HG03135 (cell line): ENCODE measurements at regions not wholly inside any gene's neighbourhood (a gene's known extent, or its start where the extent isn't known, plus 50 kb on each side); places are given as distances from the start of the nearest gene placed in this dataset.
"Not testable (repeated sequence)": the region's sequence is repeated elsewhere in the genome, so short reads cannot be mapped to it uniquely, and the experiment has no call there.

Experiments used
- ATAC-seq: cut with Tn5 transposase; IDR thresholded peaks from one replicate; pipeline ENCODE4 v1.9.1; 2021; ENCODE audit warnings: mild to moderate bottlenecking, moderate library complexity; ENCODE audit not compliant: unreplicated experiment

DNA sequence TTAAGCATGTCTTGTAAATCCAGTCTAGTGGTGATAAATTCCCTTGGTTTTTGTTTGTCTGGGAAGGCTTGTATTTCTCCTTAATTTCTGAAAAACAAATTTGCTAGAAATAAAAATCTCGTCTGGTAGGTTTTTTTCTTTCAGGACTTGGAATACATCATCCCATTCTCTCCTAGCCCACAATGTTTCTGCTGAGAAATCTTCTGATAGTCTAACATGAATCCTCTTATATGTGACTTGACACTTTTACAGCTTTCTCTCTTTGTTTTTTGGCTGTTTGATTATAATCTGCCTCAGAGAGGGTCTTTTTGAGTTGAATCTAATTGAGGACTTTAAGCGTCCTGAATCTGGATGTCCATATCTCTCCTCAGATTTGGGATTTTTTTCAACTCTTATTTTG is 104.9 kb downstream of the FEM1C start:
- no peak for ATAC-seq

DNA sequence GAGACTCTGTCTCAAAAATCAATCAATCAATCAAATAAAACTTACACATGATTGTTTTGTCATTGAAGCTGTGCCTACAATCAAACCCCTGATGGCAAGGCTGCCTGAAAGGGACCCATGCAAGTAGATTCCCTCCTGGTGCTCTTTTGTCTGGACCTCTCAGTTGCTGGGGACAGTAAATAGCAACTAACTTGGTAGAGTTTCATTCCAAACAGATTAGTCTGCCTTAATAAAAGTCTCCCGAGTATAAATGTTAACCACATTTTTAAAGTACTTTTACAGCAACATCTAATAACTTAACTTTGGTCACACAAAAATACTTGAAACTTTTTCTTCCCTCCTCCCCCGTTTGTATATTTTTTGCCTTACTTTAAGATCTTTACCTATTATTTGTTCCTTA is 105.5 kb downstream of the FEM1C start:
- ATAC-seq: no peak

DNA sequence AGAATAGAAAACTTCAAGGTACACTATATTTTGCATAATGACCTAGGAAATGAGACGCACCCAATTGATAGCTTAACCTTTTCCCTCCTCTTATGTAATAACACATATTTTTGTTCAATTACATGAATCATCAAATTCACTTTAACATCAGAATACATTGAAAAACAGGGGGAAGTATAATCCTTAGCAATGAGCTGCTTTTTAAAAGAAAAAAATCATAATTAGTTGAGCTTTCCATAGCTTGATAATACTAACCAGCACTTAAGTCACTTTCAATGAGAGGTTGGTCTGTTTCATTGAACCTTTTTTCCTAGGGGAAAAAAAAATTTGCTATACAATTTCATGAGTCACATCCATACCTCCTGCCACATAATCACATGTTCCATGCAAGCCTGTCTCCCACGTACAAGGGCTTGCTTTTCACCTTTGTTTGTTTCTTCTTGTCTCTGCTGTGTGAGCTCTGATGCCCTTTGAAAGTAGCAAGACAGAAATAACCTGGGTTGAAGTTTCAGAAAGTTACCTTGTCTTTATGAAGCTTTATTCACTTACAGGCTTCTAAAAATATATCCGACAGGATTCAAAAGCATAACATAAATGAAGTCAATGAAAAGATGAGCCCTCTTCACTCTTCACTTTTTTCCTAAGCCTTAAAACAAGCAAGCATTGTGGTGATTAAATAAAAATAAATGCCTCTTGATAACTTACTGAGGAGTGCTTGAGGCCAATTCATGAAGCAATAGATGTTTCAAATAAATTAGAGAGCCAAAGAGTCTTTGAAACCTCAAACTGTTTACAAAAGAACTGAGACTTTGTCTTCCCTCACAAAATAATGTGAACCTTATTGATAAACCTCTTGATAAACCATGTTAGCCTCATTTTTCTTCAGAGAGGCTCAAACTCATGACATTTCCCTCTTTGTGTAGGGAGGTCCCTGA is 108.5 kb downstream of the FEM1C start:
- ATAC-seq: no peak

DNA sequence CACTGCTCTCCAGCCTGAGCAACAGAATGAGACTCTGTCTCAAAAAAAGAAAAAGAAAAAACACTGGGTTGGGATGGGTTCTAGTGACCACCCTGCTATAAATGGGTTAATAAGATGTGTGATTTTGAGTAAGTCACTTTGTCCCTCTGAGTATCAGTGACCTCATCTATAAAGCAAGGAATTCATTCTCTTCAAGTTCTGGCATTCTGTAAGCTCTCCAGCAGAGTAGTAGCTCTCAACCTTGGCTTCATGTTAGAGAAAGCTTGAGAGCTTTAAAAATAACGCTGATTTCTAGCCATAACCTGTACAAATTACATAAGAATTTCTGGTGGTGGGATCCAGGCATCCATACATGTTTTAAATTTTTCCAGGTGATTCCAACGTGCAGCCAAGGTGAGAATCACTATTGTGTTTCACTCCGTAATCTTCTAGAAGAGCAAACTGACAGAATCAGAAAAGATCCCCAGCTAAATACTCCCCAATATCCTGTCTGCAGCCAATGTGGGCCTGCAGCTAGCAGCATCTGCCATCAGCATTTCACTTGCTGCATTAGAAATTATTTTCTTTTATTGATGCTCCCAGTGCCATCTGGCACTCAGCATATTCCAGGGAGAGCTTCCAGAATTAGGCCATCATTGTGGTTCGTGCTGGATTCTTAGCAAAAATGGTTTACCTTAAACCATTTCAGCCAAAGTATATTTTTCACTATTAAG is 109.4 kb downstream of the FEM1C start:
- no peak for ATAC-seq

DNA sequence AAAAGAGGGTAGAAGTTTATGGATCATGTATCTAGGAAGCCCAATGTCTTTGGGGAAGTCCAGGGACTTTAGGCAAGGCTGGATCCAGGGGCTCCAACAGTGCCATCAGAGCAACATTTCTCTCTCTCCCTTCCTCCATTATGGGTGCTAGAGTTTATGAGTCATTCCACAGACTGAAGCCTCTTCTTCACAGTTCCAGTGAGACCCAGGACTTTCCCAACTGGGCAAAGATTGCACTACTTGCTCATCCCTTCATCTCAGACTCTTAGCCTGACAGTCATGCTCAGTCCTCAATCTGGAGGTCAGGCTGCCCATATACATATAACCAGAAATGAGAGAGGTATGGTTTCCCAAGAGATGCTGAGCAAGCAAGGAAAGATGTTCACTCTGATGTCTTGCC is 110.7 kb downstream of the FEM1C start:
- no peak for ATAC-seq

DNA sequence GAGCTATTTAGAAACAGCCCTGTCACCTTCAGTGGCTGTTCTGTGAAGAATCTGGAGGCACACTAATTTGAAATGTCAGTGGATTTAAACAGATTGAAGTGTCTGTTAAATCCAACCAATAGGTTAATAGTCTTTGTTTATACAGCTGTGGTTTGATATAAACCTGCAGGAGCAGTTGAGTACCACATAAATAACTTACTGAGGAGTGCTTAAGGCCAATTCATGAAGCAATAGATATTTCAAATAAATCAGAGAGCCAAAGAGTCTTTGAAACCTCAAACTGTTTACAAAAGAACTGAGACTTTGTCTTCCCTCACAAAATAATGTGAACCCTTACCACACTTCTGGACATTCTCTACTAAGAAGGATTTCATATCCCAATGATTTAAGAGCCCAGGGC is 111.9 kb downstream of the FEM1C start:
- ATAC-seq: no peak

DNA sequence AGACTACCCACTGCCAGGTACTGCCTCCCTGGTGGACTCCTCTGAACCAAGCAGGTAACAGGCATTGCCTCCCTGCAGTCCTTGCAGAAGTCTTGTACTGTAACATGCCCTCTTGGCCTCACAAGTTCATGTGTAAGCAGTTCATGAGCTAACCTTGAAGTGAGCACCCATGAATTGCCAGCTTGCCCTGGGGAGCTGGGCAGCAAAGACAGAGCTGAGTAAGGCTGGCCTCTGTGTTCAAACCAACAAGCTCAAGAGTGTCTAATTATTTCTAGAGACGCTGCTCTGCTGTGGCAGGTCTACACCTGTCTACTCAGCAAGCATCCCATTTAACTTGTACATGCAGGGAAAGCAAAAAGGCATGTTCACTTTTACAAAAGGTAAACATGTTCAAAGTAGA is 113.5 kb downstream of the FEM1C start:
- ATAC-seq: no peak

DNA sequence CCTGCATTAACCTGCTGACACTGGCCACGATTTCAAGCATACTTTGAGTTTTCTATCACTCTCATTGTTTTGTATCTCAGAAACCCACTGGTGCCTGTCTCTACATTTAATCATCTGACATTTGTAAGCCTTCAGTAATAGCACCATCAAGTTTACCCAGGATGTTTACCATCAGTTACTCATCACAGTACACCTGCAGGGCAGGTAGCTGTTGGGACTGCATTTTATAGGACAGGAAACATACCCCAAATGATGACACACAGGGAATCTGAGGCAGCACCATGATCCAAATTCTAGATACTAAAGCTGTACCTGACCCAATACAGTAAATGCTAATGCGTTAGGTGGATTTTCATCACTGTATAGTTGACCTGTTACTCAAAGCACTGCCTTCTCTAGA is 114.2 kb downstream of the FEM1C start:
- ATAC-seq: no peak

DNA sequence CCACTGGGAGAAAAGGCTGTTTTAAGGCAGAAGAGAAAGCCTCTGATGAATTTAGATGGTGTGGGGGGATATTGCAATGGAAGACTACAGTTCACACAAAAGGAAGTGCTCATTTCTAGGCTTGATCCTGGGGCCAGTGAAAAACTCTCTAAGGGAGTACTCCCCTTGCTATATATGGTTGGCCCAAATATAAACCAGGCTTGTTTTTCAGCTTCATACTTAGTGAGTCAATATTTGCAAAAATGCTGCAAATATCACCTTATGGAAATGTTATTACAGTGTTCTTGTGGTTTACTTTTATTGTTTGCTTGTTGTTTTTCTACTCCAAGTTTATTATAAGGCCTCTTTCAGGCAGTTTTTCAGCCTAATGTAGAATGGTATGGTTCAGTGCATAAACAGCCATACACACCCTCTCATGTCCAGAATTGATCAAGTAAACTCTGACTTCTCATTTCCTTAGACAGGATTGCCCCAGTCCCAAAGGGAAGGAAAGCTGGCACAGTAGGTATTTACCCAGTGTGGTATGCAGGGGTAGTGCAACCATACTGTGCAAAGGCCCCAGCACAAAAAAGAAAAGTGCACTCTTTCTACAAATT is 115.1 kb downstream of the FEM1C start:
- no peak for ATAC-seq

DNA sequence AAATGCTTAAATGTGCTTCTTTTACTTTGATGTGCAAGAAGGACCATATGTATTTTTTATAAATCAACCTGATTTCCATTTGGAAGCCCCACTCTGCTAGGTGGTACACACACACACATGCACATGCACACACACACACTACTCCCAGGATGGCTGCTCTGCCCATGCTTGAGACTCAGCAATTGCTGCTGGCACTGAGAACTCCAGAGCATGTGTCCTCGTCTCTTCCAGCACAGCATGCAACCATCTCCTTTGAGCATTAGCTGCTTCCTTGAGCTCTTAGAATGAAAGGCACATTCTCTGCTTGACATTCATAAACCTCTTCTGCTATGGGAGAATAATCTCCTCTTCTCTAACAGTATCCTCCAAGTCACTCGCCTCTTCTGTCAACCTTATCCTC is 115.9 kb downstream of the FEM1C start:
- ATAC-seq: no peak

DNA sequence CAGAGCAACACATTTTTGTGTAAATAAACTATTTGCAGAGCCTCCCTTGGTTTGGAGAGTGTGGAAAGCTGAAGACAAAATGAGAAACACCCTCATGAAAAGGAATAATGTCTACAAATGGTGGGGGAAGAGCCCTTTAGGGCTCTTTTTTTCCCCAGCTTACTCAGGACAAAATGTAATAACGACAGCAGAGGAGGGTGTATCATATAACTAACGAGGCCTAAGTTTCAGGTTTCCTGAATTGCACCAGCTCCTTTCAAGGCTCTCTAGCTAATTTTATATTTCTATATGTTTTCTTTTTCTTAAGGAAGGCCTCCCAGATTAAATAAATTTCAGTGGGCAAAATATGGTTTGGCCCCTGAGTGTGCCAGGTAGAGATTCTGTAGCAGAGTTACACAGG is 116.3 kb downstream of the FEM1C start:
- no peak for ATAC-seq

DNA sequence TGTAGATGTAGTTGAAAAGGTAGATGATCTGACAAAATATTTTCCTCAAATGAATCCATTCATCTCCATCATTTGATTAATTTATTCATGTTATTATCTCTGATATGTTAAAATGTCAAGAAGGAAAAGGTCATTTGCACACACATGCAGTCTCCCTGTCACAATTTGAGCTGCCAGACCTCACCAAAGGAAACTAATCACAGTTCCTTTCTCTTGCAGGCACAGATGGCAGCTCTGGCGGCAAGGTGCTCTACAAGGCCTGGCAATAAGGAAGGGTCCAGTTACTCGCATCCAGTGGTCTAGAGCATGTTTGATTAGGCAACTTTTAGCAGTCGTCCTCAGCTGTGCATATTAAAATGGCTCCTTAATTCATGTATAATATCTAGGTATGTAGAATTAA is 120.1 kb downstream of the FEM1C start:
- no peak for ATAC-seq

DNA sequence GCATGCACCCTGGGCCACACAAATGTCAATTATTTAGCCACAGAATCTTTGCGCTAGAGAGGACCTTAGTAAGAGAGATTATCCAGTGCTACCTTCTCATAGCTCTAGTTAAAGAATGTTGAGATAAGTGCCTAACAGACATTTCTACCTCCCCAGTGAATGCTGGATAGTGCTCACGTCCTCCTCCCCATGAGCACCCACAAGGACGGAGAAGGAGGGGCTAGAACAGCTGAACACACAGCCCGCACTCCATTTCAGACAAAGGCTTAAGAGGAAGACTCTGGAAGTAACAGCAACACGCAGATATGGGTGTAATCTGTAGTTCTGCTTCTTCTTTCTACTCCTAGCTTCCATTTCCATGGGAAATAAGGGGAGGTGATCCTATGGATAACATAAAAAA is 120.5 kb downstream of the FEM1C start:
- ATAC-seq: no peak

DNA sequence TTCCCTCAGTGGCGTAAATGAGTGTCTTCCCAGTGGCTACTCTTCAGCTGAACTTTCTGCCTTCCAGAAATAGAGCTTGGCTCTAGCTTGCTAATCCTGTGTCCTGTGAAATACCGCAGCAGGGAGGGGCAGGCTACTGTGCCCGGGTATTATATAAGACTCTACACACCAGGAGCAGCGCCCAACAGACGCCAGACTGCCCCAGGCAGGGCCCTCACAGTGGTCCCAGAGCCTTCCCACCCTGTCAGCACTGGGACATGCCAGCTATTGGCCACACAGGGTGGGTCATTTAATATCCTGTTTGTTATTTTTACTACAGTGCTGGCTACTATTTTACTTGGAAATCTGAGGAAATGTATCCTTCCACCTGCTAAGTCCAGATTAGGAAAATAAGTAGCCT is 121.0 kb downstream of the FEM1C start:
- no peak for ATAC-seq

DNA sequence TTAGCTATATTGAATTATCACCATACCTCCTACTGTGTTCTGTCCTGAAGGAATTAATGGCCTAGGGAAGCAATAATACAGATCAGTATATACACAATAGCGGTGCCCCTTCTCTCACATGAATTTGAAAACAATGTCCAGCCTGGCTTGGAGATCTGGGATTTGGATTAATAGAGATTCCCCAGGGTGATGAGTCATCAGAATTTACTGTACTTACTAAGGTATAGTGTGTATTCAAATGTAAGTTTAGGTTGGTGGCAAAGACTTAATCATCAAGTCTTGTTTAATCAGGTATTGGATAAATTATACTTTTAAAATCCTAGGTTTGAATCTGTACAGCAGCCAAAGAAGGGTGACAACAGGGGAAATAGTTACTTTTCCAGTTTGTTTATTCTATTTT is 121.5 kb downstream of the FEM1C start:
- ATAC-seq: no peak

DNA sequence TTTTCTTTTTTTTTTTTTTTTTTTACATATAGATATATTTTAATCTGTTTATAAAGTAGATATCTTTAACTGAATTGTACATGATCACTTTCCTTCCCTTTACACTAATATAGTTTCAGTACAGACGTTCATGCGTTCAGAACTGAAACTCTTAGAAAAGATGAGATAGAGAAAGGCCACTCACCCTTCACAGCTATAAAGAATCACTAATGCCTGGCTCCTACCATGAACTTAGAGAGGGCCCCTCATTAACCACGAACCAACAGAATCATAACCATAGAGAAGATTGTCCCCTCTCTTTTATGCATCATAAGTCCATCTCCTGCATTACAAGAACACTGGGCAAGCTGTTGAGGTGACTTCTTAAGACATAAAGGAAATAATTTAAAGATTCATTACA is 123.8 kb downstream of the FEM1C start:
- ATAC-seq: not testable (repeated sequence)

DNA sequence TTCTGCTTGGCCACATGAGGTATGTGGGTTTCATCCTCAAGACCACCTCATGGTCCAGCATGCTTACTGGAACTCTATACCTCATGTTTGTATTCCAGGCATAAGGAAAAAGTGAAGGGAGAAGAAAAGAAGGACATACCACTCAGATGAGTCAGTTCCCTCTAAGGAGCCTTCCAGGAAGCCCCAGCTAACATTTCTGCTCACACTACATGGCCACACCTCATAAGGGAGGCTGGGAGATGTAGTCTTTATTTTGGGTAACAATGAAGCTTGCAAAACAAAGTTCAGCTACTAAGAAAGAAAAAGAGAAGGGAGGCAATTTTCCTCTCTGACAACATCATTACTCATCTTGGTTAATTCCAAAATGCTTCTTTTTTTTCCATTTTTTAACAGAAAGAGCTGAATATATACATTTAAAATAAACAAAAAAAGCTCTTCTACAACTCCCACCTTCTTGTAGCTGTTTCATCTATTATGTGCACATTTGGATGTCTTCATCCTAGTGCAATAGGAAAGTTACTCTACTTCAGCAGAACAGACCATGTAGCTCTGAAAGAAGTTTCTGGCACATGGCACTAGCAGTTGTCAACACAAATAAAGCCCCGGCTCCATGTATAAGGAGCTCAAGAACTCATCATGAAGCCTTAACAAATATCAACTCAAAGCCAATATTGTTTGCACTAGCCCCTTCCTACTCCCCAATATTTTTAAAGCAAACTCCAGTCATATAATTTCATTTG is 123.6 kb upstream of the CCDC112 start:
- no peak for ATAC-seq

DNA sequence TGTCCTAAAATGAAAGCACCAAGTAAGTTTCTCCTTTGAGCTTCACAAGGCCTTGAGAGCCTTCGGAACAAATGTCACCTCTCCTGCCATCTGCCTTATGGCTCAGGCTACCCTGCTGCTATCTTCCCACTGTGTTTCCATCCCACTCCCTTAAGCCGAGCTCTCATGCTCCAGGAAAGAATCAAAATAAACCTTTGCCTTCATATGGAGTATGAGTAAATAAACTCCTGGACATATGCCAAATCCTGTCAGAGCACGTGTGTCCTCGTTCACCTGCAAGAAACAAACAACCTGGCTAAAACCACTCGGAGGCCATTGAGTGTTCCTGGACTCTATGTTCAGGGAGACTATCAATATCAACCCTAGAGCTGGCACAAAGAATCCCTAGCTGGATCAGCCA is 122.3 kb upstream of the CCDC112 start:
- no peak for ATAC-seq

DNA sequence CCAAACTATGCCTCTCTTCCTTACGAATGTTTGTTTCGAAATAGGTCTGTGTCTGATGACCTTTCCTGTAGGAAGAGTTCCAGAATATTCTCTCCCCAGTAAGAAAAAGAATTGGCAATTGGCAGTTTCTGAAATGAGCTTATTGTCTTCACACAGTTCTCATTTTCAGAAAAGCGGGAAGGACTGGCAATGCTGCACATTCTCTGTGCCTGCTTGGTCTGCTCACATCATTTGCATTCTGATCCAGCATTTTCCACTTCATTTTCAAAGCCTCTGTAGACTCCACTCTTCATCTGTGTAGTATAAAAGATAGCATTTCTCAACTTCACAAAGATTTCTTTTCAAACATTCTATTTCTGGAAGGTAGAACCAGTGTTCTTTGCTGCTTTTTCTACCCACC is 120.6 kb upstream of the CCDC112 start:
- no peak for ATAC-seq

DNA sequence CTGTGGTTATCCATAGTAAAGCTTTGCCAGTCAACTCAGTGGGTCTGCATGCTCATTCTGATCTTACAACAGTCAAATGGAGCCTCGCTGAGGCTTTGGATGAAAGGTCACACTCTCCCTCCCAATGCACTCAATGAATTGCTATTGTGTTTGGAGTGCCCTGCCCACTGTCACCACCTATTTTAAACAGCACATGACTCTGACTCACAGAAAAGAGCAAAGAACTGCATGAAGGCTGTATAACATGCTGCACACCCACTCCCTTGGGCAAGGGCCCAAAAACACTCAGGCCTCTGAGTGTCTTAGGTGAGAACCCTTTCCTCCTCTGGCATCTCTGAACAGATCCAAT is 118.7 kb upstream of the CCDC112 start:
- no peak for ATAC-seq

DNA sequence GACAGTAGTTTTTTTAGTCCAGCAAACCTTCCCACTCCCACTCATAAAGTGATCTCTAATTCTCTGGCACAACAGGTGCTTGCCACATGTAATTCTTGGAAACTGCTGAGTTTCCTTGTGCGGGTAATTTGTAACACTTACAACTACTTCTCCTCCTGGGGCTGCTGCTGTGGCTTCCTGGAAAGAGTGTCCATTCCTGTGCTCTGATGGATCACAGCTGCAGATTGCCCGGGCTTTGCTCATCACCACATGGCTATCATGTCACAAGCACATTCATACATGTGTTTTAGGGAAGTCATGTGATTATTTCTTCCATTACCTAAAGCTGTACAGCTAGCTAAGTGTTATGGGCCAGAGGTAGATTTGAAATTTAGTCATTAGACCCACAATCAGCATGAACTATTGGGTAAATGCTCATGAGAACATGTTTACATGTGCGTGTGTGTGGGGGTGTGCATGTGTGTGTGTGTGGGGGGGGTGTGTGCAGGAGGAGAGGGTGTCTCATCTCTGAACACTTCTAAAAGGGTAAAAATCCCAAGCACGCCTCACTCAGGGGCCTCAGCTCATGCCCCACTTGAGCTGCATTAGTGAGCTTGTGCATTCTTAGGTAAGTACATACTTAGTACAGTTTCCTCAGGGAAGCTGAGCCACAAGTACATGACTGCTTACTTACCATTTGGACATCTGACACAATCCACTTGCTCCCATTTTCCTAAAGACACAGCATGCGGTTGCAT is 118.1 kb upstream of the CCDC112 start:
- ATAC-seq: no peak
